Smooth muscle cell (in vitro differentiated cells): ENCODE measurements at regions not wholly inside any gene's neighbourhood (a gene's known extent, or its start where the extent isn't known, plus 50 kb on each side); places are given as distances from the start of the nearest gene placed in this dataset.

ENCODE experiments used
- DNase-seq: peaks from one replicate; lab custom pipeline; 2025; ENCODE audit not compliant: unreplicated experiment; lab: John Stamatoyannopoulos, UW
- H2AFZ ChIP-seq: fragments of 200-600 bp; sonication (generic); 2 replicates; pipeline ENCODE4 v1.6.0; 2016; ENCODE audit warnings: antibody characterized with exemption, low read depth, mild to moderate bottlenecking
- H3F3A ChIP-seq: fragments of 200-600 bp; sonication (generic); 2 replicates; pipeline ENCODE4 v1.6.0; 2017; ENCODE audit warnings: antibody characterized with exemption, low read depth
- H3K27ac ChIP-seq: fragments of 200-600 bp; sonication (generic); 2 replicates; pipeline ENCODE4 v1.5.1; 2016; ENCODE audit warnings: low read depth, mild to moderate bottlenecking
- H3K27me3 ChIP-seq: fragments of 200-600 bp; sonication (generic); 2 replicates; pipeline ENCODE4 v1.6.1; 2016; ENCODE audit warnings: low read depth, mild to moderate bottlenecking
- H3K36me3 ChIP-seq: fragments of 200-600 bp; sonication (generic); 2 replicates; pipeline ENCODE4 v1.5.1; 2016; ENCODE audit warnings: low read depth
- H3K4me1 ChIP-seq: fragments of 200-600 bp; sonication (generic); 2 replicates; pipeline ENCODE4 v1.5.1; 2016; ENCODE audit warnings: low read depth
- H3K4me2 ChIP-seq: fragments of 200-600 bp; sonication (generic); 2 replicates; pipeline ENCODE4 v1.6.0; 2016; ENCODE audit warnings: mild to moderate bottlenecking
- H3K4me3 ChIP-seq: fragments of 200-600 bp; sonication (generic); 2 replicates; pipeline ENCODE4 v1.5.1; 2016; ENCODE audit warnings: mild to moderate bottlenecking
- H3K79me2 ChIP-seq: fragments of 200-600 bp; sonication (generic); 2 replicates; pipeline ENCODE4 v1.6.0; 2016; ENCODE audit warnings: low read depth, mild to moderate bottlenecking
- H3K9ac ChIP-seq: fragments of 200-600 bp; sonication (generic); 2 replicates; pipeline ENCODE4 v1.6.0; 2016; ENCODE audit warnings: low read depth
- H3K9me3 ChIP-seq: fragments of 200-600 bp; sonication (generic); replicated peaks from 2 replicates; pipeline ENCODE4 v1.5.1; 2016; ENCODE audit warnings: low read depth
- H4K20me1 ChIP-seq: fragments of 200-600 bp; sonication (generic); 2 replicates; pipeline ENCODE4 v1.6.0; 2016; ENCODE audit warnings: low read depth
- WGBS: methylation state at CpG from one replicate; pipeline ENCODE4 v1.1.7; 2016; ENCODE audit warnings: low lambda C conversion rate; 5-methylcytosine and 5-hydroxymethylcytosine counted together
- TF ChIP-seq, protein P1 (sequence below): fragments of 200-600 bp; sonication (generic); IDR thresholded peaks from 2 replicates; pipeline ENCODE4 v1.5.1; 2017; ENCODE audit warnings: borderline replicate concordance, mild to moderate bottlenecking, antibody characterized with exemption; ENCODE audit not compliant: insufficient read depth, poor library complexity, severe bottlenecking

DNA sequence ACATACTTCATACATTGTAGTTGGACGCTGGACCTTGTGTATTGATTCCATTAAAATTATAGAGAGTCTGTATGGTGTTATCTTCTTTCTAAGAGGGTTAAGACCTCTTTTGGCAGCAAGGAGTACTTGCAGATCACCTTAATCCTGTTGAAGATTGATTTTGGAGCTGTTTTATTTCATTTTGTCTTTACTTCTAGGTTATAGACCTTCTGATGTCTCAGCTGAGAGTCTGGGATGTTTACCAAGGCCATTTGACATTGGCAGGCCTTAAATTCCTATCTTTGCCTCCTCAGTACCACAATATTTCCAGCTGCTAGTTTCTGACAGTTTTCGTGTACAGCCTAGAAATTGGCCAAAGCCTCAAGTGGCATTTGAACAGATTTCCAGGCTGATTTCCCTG, 338.0 kb downstream of the LMO4 start:
- TF ChIP-seq, protein P1, sequence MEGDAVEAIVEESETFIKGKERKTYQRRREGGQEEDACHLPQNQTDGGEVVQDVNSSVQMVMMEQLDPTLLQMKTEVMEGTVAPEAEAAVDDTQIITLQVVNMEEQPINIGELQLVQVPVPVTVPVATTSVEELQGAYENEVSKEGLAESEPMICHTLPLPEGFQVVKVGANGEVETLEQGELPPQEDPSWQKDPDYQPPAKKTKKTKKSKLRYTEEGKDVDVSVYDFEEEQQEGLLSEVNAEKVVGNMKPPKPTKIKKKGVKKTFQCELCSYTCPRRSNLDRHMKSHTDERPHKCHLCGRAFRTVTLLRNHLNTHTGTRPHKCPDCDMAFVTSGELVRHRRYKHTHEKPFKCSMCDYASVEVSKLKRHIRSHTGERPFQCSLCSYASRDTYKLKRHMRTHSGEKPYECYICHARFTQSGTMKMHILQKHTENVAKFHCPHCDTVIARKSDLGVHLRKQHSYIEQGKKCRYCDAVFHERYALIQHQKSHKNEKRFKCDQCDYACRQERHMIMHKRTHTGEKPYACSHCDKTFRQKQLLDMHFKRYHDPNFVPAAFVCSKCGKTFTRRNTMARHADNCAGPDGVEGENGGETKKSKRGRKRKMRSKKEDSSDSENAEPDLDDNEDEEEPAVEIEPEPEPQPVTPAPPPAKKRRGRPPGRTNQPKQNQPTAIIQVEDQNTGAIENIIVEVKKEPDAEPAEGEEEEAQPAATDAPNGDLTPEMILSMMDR: no peak
- no peak overlapping the region for H3K27ac ChIP-seq
- no peak overlapping the region for H3K4me2 ChIP-seq

GRCh38 chr1:87669674-87670073, 341.0 kb downstream of the LMO4 start:
- Histone ChIP-seq H3K9ac (no peak overlapping the region), H3K27ac (no peak overlapping the region), H3K79me2 (no peaks in the 10 kb centered on the region), H3K4me3 (no peak overlapping the region), H3K36me3 (no peaks in the 10 kb centered on the region), H4K20me1 (no peaks in the 10 kb centered on the region), H3K27me3 (no peaks in the 10 kb centered on the region), H3K4me2 (no peak overlapping the region), H3K9me3 (no peaks in the 10 kb centered on the region), H3F3A (no peaks in the 10 kb centered on the region), H2AFZ (no peak overlapping the region), H3K4me1 (no peaks in the 10 kb centered on the region)
- DNase-seq: no peak
- WGBS: 89% methylated on average over 1 of the region's 1 CpG
- TF ChIP-seq, protein P1: no peak

More for the DNA sequence above, 338.0 kb downstream of the LMO4 start:
- Histone ChIP-seq H3K9me3 (no peaks in the 10 kb centered on the region), H3K79me2 (no peaks in the 10 kb centered on the region), H3K9ac (no peak overlapping the region), H3K4me1 (no peaks in the 10 kb centered on the region), H3F3A (no peaks in the 10 kb centered on the region), H3K4me3 (no peak overlapping the region), H2AFZ (peak overlapping the region; percentile 11), H3K27me3 (no peaks in the 10 kb centered on the region), H3K36me3 (no peaks in the 10 kb centered on the region), H4K20me1 (no peaks in the 10 kb centered on the region)
- 85% methylated on average over 2 of the region's 2 CpGs for WGBS
- DNase-seq: no peak

DNA sequence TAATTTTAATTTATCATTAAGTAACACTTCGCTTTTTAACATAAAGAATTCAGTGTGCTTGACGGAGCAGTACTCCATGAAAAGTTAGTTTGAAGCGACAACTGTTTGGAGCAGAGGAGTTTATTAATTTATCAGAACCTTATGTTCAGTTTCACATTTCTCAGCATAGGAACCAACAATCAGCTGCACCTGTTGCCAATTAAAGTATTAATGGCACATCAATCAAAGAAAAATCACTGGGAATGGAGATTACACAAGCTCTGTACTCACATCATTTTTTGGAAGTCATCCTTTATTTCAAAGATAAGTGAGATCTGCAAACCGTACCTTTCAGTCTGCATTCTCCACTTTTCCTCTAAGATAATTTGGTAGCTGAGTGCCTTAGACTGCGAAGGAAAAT, 344.6 kb downstream of the LMO4 start:
- 89% methylated on average over 5 of the region's 5 CpGs for WGBS
- H3K27me3 ChIP-seq: no peaks in the 10 kb centered on the region
- no peak overlapping the region for H3K4me3 ChIP-seq
- H3F3A ChIP-seq: no peaks in the 10 kb centered on the region
- H2AFZ ChIP-seq: no peak overlapping the region
- H4K20me1 ChIP-seq: no peaks in the 10 kb centered on the region
- no peaks in the 10 kb centered on the region for H3K79me2 ChIP-seq
- DNase-seq: no peak
- no peaks in the 10 kb centered on the region for H3K36me3 ChIP-seq
- H3K9me3 ChIP-seq: no peaks in the 10 kb centered on the region
- no peak overlapping the region for H3K27ac ChIP-seq
- H3K4me2 ChIP-seq: no peak overlapping the region
- H3K4me1 ChIP-seq: no peaks in the 10 kb centered on the region
- H3K9ac ChIP-seq: no peak overlapping the region
- TF ChIP-seq, protein P1: no peak

- no peak overlapping the region for H3K9ac ChIP-seq
- DNase-seq: no peak
- H2AFZ ChIP-seq: no peak overlapping the region
- H3K27me3 ChIP-seq: no peaks in the 10 kb centered on the region
- no peak overlapping the region for H3K27ac ChIP-seq
- no peak overlapping the region for H3K4me3 ChIP-seq
- no peaks in the 10 kb centered on the region for H4K20me1 ChIP-seq
- H3K9me3 ChIP-seq: no peaks in the 10 kb centered on the region
- no peak overlapping the region for H3K4me2 ChIP-seq
- no peaks in the 10 kb centered on the region for H3K4me1 ChIP-seq
- no peaks in the 10 kb centered on the region for H3K36me3 ChIP-seq
- no peaks in the 10 kb centered on the region for H3F3A ChIP-seq
- no peaks in the 10 kb centered on the region for H3K79me2 ChIP-seq
- WGBS: 83% methylated on average over 3 of the region's 3 CpGs
- TF ChIP-seq, protein P1: no peak
These were observed 345.1 kb downstream of the LMO4 start for GRCh38 chr1:87673748-87674147.
